Endodermal cell (in vitro differentiated cells): ENCODE measurements at regions not wholly inside any gene's neighbourhood (a gene's known extent, or its start where the extent isn't known, plus 50 kb on each side); places are given as distances from the start of the nearest gene placed in this dataset.
A peak's percentile ranks its signal among the peaks of the same experiment; 100 is the strongest.
"Not testable (repeated sequence)": the region's sequence is repeated elsewhere in the genome, so short reads cannot be mapped to it uniquely, and the experiment has no call there.

Source experiments
- DNase-seq: peaks from one replicate; pipeline ENCODE4 v3.0.0-alpha.2; 2017
- H3K27ac ChIP-seq: 2 replicates; pipeline ENCODE4 v1.5.1; 2013; ENCODE audit warnings: mild to moderate bottlenecking, low read depth, low read length, moderate library complexity
- H3K27me3 ChIP-seq: 2 replicates; pipeline ENCODE4 v1.6.1; 2013; ENCODE audit warnings: mild to moderate bottlenecking, low read length, moderate library complexity; ENCODE audit not compliant: insufficient read depth, control insufficient read depth, poor library complexity, severe bottlenecking
- H3K36me3 ChIP-seq: 2 replicates; pipeline ENCODE4 v1.7.0; 2013; ENCODE audit warnings: mild to moderate bottlenecking, low read length, moderate library complexity; ENCODE audit not compliant: control insufficient read depth, insufficient read depth
- H3K4me1 ChIP-seq: one replicate; pipeline ENCODE4 v1.7.0; 2013; ENCODE audit warnings: low read length; ENCODE audit not compliant: control insufficient read depth, insufficient read depth
- H3K4me3 ChIP-seq: 2 replicates; pipeline ENCODE4 v1.5.1; 2013; ENCODE audit warnings: mild to moderate bottlenecking, low read length, moderate library complexity
- H3K9ac ChIP-seq: 2 replicates; pipeline ENCODE4 v1.6.1; 2013; ENCODE audit warnings: mild to moderate bottlenecking, low read length, moderate library complexity; ENCODE audit not compliant: poor library complexity, severe bottlenecking; ENCODE audit errors: extremely low read depth
- H3K9me3 ChIP-seq: 2 replicates; pipeline ENCODE4 v1.6.1; 2013; ENCODE audit warnings: mild to moderate bottlenecking, low read length, moderate library complexity; ENCODE audit not compliant: control insufficient read depth
- H3K27ac Mint-ChIP-seq: 2 replicates; pipeline ENCODE4 v1.8.0; 2020; ENCODE audit warnings: mixed read lengths
- H3K27me3 Mint-ChIP-seq: 2 replicates; pipeline ENCODE4 v1.8.0; 2021; ENCODE audit warnings: mild to moderate bottlenecking, mixed read lengths; ENCODE audit not compliant: insufficient read depth
- H3K36me3 Mint-ChIP-seq: 2 replicates; pipeline ENCODE4 v1.8.0; 2020; ENCODE audit warnings: low read depth, mixed read lengths
- H3K4me1 Mint-ChIP-seq: 2 replicates; pipeline ENCODE4 v1.8.0; 2020; ENCODE audit warnings: mixed read lengths
- H3K4me3 Mint-ChIP-seq: 2 replicates; pipeline ENCODE4 v1.8.0; 2020; ENCODE audit warnings: mild to moderate bottlenecking, moderate library complexity, mixed read lengths
- H3K9me3 Mint-ChIP-seq: 2 replicates; pipeline ENCODE4 v1.8.0; 2020; ENCODE audit warnings: mild to moderate bottlenecking, mixed read lengths
- CTCF ChIP-seq: fragments of 200-600 bp; sonication (generic); conservative IDR thresholded peaks from 2 replicates; pipeline ENCODE4 v1.5.0; 2021; ENCODE audit warnings: antibody characterized with exemption, mild to moderate bottlenecking
- WGBS, 2 experiments: methylation state at CpG; one replicate each; pipeline versions ENCODE4 v1.1.5 to v1.1.7; 2013; ENCODE audit warnings: missing lambda C conversion rate in 2 of 2, mixed read lengths in 1 of 2; ENCODE audit not compliant: insufficient coverage in 1 of 2, insufficient read length in 1 of 2; 5-methylcytosine and 5-hydroxymethylcytosine counted together

- no peaks in the 10 kb centered on the region for H3K4me1 ChIP-seq
- H3K27ac ChIP-seq = no peak overlapping the region
- 84 to 86% methylated on average over 4 to 5 of the region's 5 CpGs for WGBS, 2 experiments
- H3K4me3 ChIP-seq = no peak overlapping the region
- no peaks in the 10 kb centered on the region for H3K27me3 ChIP-seq
- Mint-ChIP-seq H3K4me1 (peaks cover 5% of the 10 kb centered on the region), H3K27ac (no peak overlapping the region), H3K4me3 (no peak overlapping the region), H3K9me3 (no peaks in the 10 kb centered on the region), H3K36me3 (no peaks in the 10 kb centered on the region), H3K27me3 (peaks cover 3% of the 10 kb centered on the region)
- DNase-seq = no peak
- H3K9ac ChIP-seq = no peak overlapping the region
- no peaks in the 10 kb centered on the region for H3K9me3 ChIP-seq
- TF ChIP-seq CTCF = no peak
- no peaks in the 10 kb centered on the region for H3K36me3 ChIP-seq
These were observed 55.9 kb upstream of the PAX7 start for GRCh38 chr1:18574754-18575153.

GRCh38 chr1:18575620-18576019 lies 55.0 kb upstream of the PAX7 start:
- no peaks in the 10 kb centered on the region for H3K4me1 ChIP-seq

GRCh38 chr1:18578271-18578670 lies 52.4 kb upstream of the PAX7 start:
- Histone ChIP-seq H3K4me3 (no peak overlapping the region), H3K36me3 (no peaks in the 10 kb centered on the region), H3K27me3 (peaks cover 8% of the 10 kb centered on the region), H3K9ac (no peak overlapping the region), H3K27ac (no peak overlapping the region), H3K4me1 (no peaks in the 10 kb centered on the region), H3K9me3 (no peaks in the 10 kb centered on the region)
- H3K4me3 Mint-ChIP-seq = no peak overlapping the region
- H3K27ac Mint-ChIP-seq = no peak overlapping the region
- no peak for DNase-seq
- H3K36me3 Mint-ChIP-seq = no peaks in the 10 kb centered on the region
- H3K4me1 Mint-ChIP-seq = peaks cover 5% of the 10 kb centered on the region
- TF ChIP-seq CTCF = no peak
- H3K9me3 Mint-ChIP-seq = no peaks in the 10 kb centered on the region
- WGBS, 2 experiments = 90 to 93% methylated on average over 4 to 6 of the region's 6 CpGs
- H3K27me3 Mint-ChIP-seq = peaks cover 7% of the 10 kb centered on the region

More at GRCh38 chr1:18575620-18576019, 55.0 kb upstream of the PAX7 start:
- H3K27ac ChIP-seq = no peak overlapping the region
- no peaks in the 10 kb centered on the region for H3K9me3 Mint-ChIP-seq
- H3K27ac Mint-ChIP-seq = no peak overlapping the region
- peaks cover 5% of the 10 kb centered on the region for H3K27me3 Mint-ChIP-seq
- H3K36me3 Mint-ChIP-seq = no peaks in the 10 kb centered on the region
- H3K9me3 ChIP-seq = no peaks in the 10 kb centered on the region
- peaks cover 2% of the 10 kb centered on the region for H3K27me3 ChIP-seq
- peak; percentile 89 for TF ChIP-seq CTCF
- H3K4me1 Mint-ChIP-seq = peaks cover 5% of the 10 kb centered on the region
- 14 to 25% methylated on average over 4 to 8 of the region's 8 CpGs for WGBS, 2 experiments
- no peaks in the 10 kb centered on the region for H3K36me3 ChIP-seq
- peak; percentile 97 for DNase-seq
- no peak overlapping the region for H3K4me3 ChIP-seq
- no peak overlapping the region for H3K4me3 Mint-ChIP-seq
- no peak overlapping the region for H3K9ac ChIP-seq

GRCh38 chr1:18579267-18579666 lies 51.4 kb upstream of the PAX7 start:
- not testable (repeated sequence) for H3K27me3 ChIP-seq, H3K9me3 Mint-ChIP-seq, H3K36me3 ChIP-seq, H3K4me1 ChIP-seq, H3K36me3 Mint-ChIP-seq, H3K4me1 Mint-ChIP-seq, H3K27me3 Mint-ChIP-seq, H3K4me3 ChIP-seq, DNase-seq, H3K9ac ChIP-seq, H3K4me3 Mint-ChIP-seq, H3K27ac ChIP-seq, H3K9me3 ChIP-seq, H3K27ac Mint-ChIP-seq
- WGBS, 2 experiments = 92 to 94% methylated on average over 3 to 7 of the region's 7 CpGs
